Right lobe of liver (tissue), 6 donors: ENCODE measurements at regions not wholly inside any gene's neighbourhood (a gene's known extent, or its start where the extent isn't known, plus 50 kb on each side); places are given as distances from the start of the nearest gene placed in this dataset.

Experiments
- ATAC-seq, 4 donors: fragments of 200-7000 bp; cut with Tn5 transposase; one replicate each; pipeline ENCODE4 v1.9.1; 2020; ENCODE audit warnings: mild to moderate bottlenecking in 4 of 4, moderate library complexity in 4 of 4
- DNase-seq, 3 donors: peaks; one replicate each; pipeline ENCODE4 v3.0.0-alpha.2; 2020
- H3K27ac ChIP-seq, 3 donors: fragments of 200-600 bp; one replicate each; pipeline ENCODE4 v1.8.0; 2022
- H3K27me3 ChIP-seq, 2 donors: fragments of 200-600 bp; one replicate each; pipeline ENCODE4 v1.8.0; 2022
- H3K36me3 ChIP-seq, 4 donors: fragments of 200-600 bp; sonication (generic) in 1 of 4; one replicate each; pipeline versions ENCODE4 v1.5.1 to v1.8.0; 2017 to 2022; ENCODE audit warnings: control low read depth in 1 of 4
- H3K4me1 ChIP-seq, 4 donors: fragments of 200-600 bp; sonication (generic) in 1 of 4; one replicate each; pipeline versions ENCODE4 v1.5.1 to v1.8.0; 2017 to 2022; ENCODE audit warnings: control low read depth in 1 of 4
- H3K4me3 ChIP-seq, 3 donors: fragments of 200-600 bp; one replicate each; pipeline ENCODE4 v1.8.0; 2022
- H3K9me3 ChIP-seq, 4 donors: fragments of 200-600 bp; sonication (generic) in 1 of 4; one replicate each; pipeline versions ENCODE4 v1.5.1 to v1.8.0; 2017 to 2022; ENCODE audit warnings: control low read depth in 1 of 4
- POLR2A ChIP-seq: fragments of 450-650 bp; IDR thresholded peaks from one replicate; pipeline ENCODE4 v1.6.1; 2017; ENCODE audit warnings: antibody characterized with exemption, mild to moderate bottlenecking
- WGBS: methylation state at CpG from one replicate; pipeline ENCODE4 v1.1.6; 2018; ENCODE audit warnings: low coverage, low lambda C conversion rate; ENCODE audit not compliant: insufficient coverage; ENCODE audit errors: missing lambda C conversion rate; 5-methylcytosine and 5-hydroxymethylcytosine counted together
- intact Hi-C, 2 donors: fragments of 100-400 bp; cut with DNase I; formaldehyde crosslinking; loops; one replicate each; pipeline versions ENCODE4 v1.11.2 to v1.14.1; 2022
- small RNA-seq, 2 experiments: library from RNA; depleted of rRNA; stranded (forward); fragments of <200 nt; gene quantifications; one replicate each; pipeline ENCODE3, GENCODE V24; 2016
- TF ChIP-seq, protein P1 (sequence below), 4 donors: fragments of 200-600 bp in 3 of 4; fragments of 450-650 bp in 1 of 4; IDR thresholded peaks; one replicate each; pipeline versions ENCODE4 v1.5.1 to v1.8.0; 2016 to 2022; ENCODE audit warnings: antibody characterized with exemption in 4 of 4, mild to moderate bottlenecking in 2 of 4
- donor health status: DM: no; HTN: yes; CAD: no.
- donor health status: DM: no; HTN: no; CAD: no.
- donor health status: DM: no; HTN: no; CAD: no.
- donor health status: DM: no; HTN: yes; CAD: no.
- donor health status: DM: no; HTN: yes; CAD: no.

- Histone ChIP-seq H3K36me3 (no peaks in the 10 kb centered on the region), H3K4me3 (no peak overlapping the region), H3K4me1 (no peaks in the 10 kb centered on the region), H3K27me3 (no peaks in the 10 kb centered on the region), H3K9me3 (no peaks in the 10 kb centered on the region), H3K27ac (no peak overlapping the region)
- TF ChIP-seq, protein P1, sequence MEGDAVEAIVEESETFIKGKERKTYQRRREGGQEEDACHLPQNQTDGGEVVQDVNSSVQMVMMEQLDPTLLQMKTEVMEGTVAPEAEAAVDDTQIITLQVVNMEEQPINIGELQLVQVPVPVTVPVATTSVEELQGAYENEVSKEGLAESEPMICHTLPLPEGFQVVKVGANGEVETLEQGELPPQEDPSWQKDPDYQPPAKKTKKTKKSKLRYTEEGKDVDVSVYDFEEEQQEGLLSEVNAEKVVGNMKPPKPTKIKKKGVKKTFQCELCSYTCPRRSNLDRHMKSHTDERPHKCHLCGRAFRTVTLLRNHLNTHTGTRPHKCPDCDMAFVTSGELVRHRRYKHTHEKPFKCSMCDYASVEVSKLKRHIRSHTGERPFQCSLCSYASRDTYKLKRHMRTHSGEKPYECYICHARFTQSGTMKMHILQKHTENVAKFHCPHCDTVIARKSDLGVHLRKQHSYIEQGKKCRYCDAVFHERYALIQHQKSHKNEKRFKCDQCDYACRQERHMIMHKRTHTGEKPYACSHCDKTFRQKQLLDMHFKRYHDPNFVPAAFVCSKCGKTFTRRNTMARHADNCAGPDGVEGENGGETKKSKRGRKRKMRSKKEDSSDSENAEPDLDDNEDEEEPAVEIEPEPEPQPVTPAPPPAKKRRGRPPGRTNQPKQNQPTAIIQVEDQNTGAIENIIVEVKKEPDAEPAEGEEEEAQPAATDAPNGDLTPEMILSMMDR (IDR thresholded peaks at IDR 0.05): no peak
- no peak for TF ChIP-seq POLR2A
- intact Hi-C loops: no loop called here
- no peak for ATAC-seq
- no peak for DNase-seq
- WGBS: 60% methylated on average over 4 of the region's 5 CpGs
Observed at GRCh38 chr10:29237786-29238185, 51.1 kb upstream of the LYZL1 start.

DNA sequence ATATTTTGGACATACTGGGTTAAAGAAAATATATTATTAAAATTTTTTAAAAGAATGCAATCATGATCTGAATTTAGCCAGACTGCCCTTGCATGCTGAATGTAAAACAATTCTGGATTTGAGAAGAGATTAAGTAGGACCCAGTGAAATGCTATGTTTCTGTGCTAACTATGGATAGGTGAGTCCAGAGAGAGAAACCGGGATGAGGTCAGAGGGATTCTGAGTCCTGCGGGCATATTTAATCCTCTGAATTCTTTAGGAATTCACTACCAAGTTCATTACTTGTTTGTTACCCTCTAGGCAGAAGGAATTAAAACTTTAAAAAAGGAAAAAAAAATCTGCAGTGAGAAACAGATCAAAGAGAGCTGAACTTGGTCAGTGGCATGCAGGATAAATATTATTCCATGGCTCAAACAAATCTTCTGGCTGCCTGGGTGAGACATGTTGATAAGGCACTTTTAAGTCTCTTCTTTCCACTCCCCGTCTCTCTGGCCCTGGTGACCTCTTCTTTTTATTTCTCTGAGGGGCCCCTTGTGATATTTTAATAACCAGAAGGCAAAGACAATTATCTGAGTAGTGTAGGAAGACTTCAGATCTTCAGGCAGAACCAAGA is 50.2 kb upstream of the LYZL1 start:
- TF ChIP-seq, protein P1 (IDR thresholded peaks at IDR 0.05): no peak
- no peak for TF ChIP-seq POLR2A
- 59% methylated on average over 3 of the region's 3 CpGs for WGBS
- no peak for ATAC-seq
- no peaks in the 10 kb centered on the region for H3K36me3 ChIP-seq
- intact Hi-C loops: no loop called here
- no peaks in the 10 kb centered on the region for H3K4me1 ChIP-seq
- no peak for DNase-seq
- no peak overlapping the region for H3K4me3 ChIP-seq
- no peaks in the 10 kb centered on the region for H3K27me3 ChIP-seq
- no peak overlapping the region for H3K27ac ChIP-seq
- no peaks in the 10 kb centered on the region for H3K9me3 ChIP-seq

Small RNA genes lying in the stretch of these regions (small RNA-seq; reads per million reads assigned to genes)
- gene AL355376.1 (0 to 0.10 reads per million in 2 experiments), gene AL355376.2 (0.39 to 1.0 reads per million in 2 experiments), gene RNA5SP308 (0.48 to 2.0 reads per million in 2 experiments), gene RNU6-270P (0 reads per million in 2 experiments)
